RWPE1 (cell line): ENCODE measurements at regions not wholly inside any gene's neighbourhood (a gene's known extent, or its start where the extent isn't known, plus 50 kb on each side); places are given as distances from the start of the nearest gene placed in this dataset.
A peak's percentile ranks its signal among the peaks of the same experiment; 100 is the strongest.

Experiments
- CTCF ChIA-PET: fragments of 350-600 bp; sonication (Branson Sonifier 250); formaldehyde crosslinking; extraction: SDS; loops from one replicate; lab custom pipeline; 2021; lab: Yijun Ruan, JAX
- POLR2A ChIA-PET: fragments of 400-600 bp; formaldehyde crosslinking; extraction: SDS; loops from one replicate; lab custom pipeline; 2020; ENCODE audit warnings: antibody characterized with exemption; ENCODE audit not compliant: low non-redundant PET; lab: Yijun Ruan, JAX
- DNase-seq: peaks from one replicate; pipeline ENCODE4 v3.0.0; 2012; ENCODE audit warnings: low spot score
- H3K27ac ChIP-seq: fragments of 450-650 bp; 2 replicates; pipeline ENCODE4 v1.5.1; 2017
- TF ChIP-seq, protein P1 (sequence below): fragments of 450-650 bp; conservative IDR thresholded peaks from 2 replicates; pipeline ENCODE4 v1.5.1; 2017; ENCODE audit warnings: low read depth, mild to moderate bottlenecking

DNA sequence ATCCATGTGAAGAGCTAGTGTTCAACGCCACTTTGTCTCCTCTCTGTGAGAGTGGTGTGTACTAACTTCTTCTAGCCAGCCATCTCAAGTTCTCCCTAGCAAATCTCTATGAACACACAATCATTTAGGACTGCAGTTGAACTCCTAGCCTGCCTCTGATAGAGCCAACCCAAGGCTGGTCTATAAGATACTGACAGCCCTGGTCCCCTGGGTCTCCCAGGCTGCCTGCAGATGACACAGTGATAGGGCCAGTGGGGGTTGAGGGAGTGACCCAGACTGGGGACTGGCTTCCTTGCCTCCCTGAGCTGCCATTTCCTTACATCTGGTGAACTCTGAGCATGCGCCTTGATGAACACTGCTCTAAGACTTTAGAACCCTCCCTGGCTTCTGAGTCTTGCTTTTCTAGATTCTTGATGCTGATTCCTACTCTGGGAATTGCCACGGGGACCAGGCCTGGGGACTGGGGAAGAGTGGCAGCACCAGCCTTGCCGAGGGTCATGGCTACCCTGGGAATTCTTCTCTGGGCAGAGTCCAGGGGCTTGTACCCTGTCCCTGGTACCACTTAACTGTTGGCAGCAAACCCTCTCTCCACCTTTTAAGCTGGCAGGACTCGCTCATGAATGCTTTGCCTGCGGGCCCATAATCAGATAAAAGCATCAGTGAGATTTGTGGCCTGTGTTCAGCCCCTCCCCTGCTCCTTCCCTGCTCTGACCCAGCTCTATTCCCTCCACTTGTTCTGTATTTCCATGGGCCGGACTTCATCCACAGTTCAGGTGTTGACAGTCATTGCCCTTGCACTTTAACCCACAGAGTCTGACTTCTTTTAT is 130.8 kb upstream of the CHD6 start:
- ChIA-PET POLR2A (no interaction called here), CTCF (interaction anchor here (0.6 to 0.8 kb wide), 3 partner anchors 14 to 1092 kb away, joined by 3 to 4 read pairs (median 3); no protein-coding TSS in a partner anchor)
- DNase-seq = no peak
- no peak overlapping the region for H3K27ac ChIP-seq
- TF ChIP-seq, protein P1, sequence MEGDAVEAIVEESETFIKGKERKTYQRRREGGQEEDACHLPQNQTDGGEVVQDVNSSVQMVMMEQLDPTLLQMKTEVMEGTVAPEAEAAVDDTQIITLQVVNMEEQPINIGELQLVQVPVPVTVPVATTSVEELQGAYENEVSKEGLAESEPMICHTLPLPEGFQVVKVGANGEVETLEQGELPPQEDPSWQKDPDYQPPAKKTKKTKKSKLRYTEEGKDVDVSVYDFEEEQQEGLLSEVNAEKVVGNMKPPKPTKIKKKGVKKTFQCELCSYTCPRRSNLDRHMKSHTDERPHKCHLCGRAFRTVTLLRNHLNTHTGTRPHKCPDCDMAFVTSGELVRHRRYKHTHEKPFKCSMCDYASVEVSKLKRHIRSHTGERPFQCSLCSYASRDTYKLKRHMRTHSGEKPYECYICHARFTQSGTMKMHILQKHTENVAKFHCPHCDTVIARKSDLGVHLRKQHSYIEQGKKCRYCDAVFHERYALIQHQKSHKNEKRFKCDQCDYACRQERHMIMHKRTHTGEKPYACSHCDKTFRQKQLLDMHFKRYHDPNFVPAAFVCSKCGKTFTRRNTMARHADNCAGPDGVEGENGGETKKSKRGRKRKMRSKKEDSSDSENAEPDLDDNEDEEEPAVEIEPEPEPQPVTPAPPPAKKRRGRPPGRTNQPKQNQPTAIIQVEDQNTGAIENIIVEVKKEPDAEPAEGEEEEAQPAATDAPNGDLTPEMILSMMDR = no peak

DNA sequence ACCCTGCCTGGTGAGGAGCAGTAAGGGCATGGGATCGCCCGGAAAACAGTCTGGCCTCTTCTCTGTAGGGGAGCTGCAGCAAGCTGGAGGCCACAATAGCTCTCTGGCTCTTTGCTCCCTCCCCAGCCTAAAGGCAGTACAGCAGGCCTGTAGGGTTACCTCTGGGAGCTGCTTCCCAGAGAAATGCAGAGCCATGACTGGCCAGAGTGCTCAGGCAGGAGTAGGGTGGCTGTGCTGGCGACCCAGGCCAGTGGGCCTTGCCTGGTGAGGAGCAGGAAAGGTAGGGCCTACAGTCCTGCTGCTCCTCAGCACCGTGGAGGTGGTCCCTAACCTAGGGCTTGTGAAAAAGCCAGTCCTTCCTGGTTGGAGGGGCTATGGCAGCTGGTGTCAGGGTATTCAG is 129.9 kb upstream of the CHD6 start:
- ChIA-PET CTCF (interaction anchor here (0.8 to 2.9 kb wide), 2 partner anchors 14 to 29 kb away, joined by 3 to 19 read pairs; no protein-coding TSS in a partner anchor), POLR2A (no interaction called here)
- no peak overlapping the region for H3K27ac ChIP-seq
- DNase-seq = no peak
- TF ChIP-seq, protein P1 = no peak

DNA sequence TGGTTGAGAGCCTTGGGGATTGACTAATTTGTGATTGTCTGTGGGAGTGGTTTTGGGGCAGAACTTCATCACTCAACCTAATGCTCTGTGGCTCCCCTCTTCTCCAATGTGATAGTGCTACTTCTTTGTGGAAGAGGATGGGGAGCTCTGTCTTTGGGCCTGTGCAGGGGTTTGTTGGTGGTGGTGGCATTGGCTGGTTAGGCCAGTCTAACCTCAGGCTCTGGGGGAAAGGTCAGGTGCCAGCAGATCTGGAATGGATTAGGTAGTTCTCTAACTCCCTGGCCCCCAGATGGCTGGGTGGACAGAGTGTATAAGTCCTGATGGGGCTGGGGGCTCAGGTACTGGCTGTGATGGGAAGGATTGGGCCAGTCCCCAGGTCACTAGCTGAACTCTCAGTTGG is 129.0 kb upstream of the CHD6 start:
- TF ChIP-seq, protein P1 = no peak
- CTCF ChIA-PET = interaction anchor here (0.6 to 2.9 kb wide), 5 partner anchors 8 to 253 kb away, joined by 3 to 19 read pairs (median 5); no protein-coding TSS in a partner anchor
- no peak overlapping the region for H3K27ac ChIP-seq
- DNase-seq = no peak
- POLR2A ChIA-PET = no interaction called here

DNA sequence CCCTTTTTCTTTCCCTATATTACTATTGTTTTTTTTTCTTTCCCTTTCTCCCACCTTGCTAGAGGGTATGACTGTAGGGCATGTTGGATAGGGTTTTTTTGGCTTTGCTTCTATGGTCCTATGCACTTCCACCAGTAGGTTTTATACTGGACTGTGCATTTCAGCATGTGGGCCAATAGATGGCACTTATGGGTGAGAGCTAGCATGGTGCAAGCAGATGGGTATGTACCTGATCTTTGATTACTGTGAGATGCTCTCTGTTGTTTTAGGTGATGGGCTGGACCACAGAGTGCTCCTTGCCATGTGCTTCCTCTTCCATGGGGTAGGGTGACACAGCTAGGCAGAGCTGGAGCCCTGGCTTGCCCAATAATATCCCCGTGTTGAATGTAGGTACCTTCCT is 128.5 kb upstream of the CHD6 start:
- H3K27ac ChIP-seq = no peak overlapping the region
- TF ChIP-seq, protein P1 = no peak
- DNase-seq = no peak
- ChIA-PET POLR2A (interaction anchor here (0.6 kb wide), 1 partner anchor 13 kb away, joined by 3 read pairs; no protein-coding TSS in a partner anchor), CTCF (interaction anchor here (0.6 to 2.9 kb wide), 4 partner anchors 8 to 254 kb away, joined by 4 to 19 read pairs (median 5); no protein-coding TSS in a partner anchor)

DNA sequence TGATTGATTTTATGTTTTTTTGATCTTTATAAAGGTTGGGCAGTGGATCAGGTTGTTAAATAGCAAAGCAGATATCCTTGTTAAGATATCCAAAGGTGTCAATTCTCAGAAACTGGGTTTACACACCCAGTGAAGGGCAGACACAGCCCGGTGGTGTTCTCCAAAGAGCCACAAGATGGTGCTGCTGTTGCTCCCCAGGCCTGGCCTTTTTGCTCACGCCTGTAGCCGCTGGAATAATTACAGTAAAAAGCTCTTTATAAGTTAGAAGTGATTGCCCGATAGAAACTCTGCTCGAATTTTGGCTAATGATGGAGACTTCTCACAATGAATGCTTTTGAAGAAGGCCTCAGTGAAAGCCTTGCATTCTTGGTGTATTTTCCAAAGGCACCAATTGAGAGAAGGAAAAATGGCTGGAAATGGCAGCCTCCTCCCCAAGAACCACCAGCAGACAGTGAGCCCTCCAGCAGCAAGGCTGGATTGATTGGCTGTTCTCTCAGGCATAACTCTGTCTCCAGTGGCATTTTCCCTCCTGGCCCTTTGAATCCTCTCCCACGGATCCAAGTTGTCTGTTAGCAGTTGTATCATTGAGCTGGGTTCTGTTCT is 120.5 kb upstream of the CHD6 start:
- peak; percentile 79 for DNase-seq
- CTCF ChIA-PET = interaction anchor here (0.5 to 2.7 kb wide), 44 partner anchors 8 to 1670 kb away, joined by 3 to 16 read pairs (median 4); no protein-coding TSS in a partner anchor
- POLR2A ChIA-PET = no interaction called here
- TF ChIP-seq, protein P1 = peak; percentile 99
- H3K27ac ChIP-seq = no peak overlapping the region

DNA sequence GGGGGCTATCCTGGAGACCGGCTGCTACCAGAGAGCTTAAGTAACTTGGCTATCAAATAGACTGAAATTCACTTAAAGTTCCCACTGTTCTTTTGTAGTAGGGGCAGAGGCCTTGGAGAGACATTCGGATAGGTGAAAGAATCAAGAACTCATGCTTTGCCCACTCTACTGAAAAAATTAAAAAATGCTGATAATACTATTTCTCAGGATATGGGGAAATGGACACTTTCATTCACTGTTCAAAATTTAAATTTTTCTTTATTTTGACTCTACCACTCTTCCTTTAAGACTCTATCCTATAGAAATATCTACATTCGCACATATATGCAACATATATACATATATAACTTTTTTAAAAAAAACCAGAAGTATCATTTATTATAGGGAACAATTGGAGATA is 117.8 kb upstream of the CHD6 start:
- no peak overlapping the region for H3K27ac ChIP-seq
- TF ChIP-seq, protein P1 = no peak
- ChIA-PET POLR2A (no interaction called here), CTCF (no interaction called here)
- no peak for DNase-seq
